ENCODE measurements at regions not wholly inside any gene's neighbourhood (a gene's known extent, or its start where the extent isn't known, plus 50 kb on each side); places are given as distances from the start of the nearest gene placed in this dataset.
"Not testable (repeated sequence)": the region's sequence is repeated elsewhere in the genome, so short reads cannot be mapped to it uniquely, and the experiment has no call there.

GRCh38 chr2:33712674-33713073 lies 113.6 kb upstream of the FAM98A start:
- no peaks in the 10 kb centered on the region for H3K9me3 ChIP-seq (ENCODE audit: control insufficient read depth in 2 of 2, insufficient read depth in 1 of 2, low read depth in 1 of 2, low read length in 1 of 2)
- no peaks in the 10 kb centered on the region for H3K36me3 ChIP-seq (ENCODE audit: control insufficient read depth in 2 of 2, insufficient read depth in 2 of 2, low read length in 1 of 2)
- H3K4me1 ChIP-seq (ENCODE audit: control insufficient read depth in 2 of 2, insufficient read depth in 2 of 2, low read length in 1 of 2): no peaks in the 10 kb centered on the region
- no peak overlapping the region for H3K27ac ChIP-seq (ENCODE audit: low read depth in 2 of 2, low read length in 1 of 2)
- 67 to 90% methylated on average over 3 of the region's 3 CpGs for WGBS, 2 donors
- H3K4me3 ChIP-seq (ENCODE audit: low read depth in 1 of 2, low read length in 2 of 2): no peak overlapping the region
- no peaks in the 10 kb centered on the region for H3K27me3 ChIP-seq (ENCODE audit: control insufficient read depth in 1 of 2, insufficient read depth in 2 of 2, low read length in 2 of 2)

GRCh38 chr2:33709951-33710350 lies 110.9 kb upstream of the FAM98A start:
- H3K4me3 ChIP-seq (ENCODE audit: low read depth in 1 of 2, low read length in 2 of 2): no peak overlapping the region
- 60 to 67% methylated on average over 3 of the region's 3 CpGs for WGBS, 2 donors
- no peak overlapping the region for H3K27ac ChIP-seq (ENCODE audit: low read depth in 2 of 2, low read length in 1 of 2)
- no peaks in the 10 kb centered on the region for H3K4me1 ChIP-seq (ENCODE audit: control insufficient read depth in 2 of 2, insufficient read depth in 2 of 2, low read length in 1 of 2)
- no peaks in the 10 kb centered on the region for H3K27me3 ChIP-seq (ENCODE audit: control insufficient read depth in 1 of 2, insufficient read depth in 2 of 2, low read length in 2 of 2)
- H3K9me3 ChIP-seq (ENCODE audit: control insufficient read depth in 2 of 2, insufficient read depth in 1 of 2, low read depth in 1 of 2, low read length in 1 of 2): no peaks in the 10 kb centered on the region
- H3K36me3 ChIP-seq (ENCODE audit: control insufficient read depth in 2 of 2, insufficient read depth in 2 of 2, low read length in 1 of 2): no peaks in the 10 kb centered on the region

- Histone ChIP-seq H3K27ac (ENCODE audit: low read depth in 2 of 2, low read length in 1 of 2) (no peak overlapping the region), H3K9me3 (ENCODE audit: control insufficient read depth in 2 of 2, insufficient read depth in 1 of 2, low read depth in 1 of 2, low read length in 1 of 2) (no peaks in the 10 kb centered on the region), H3K4me3 (ENCODE audit: low read depth in 1 of 2, low read length in 2 of 2) (no peak overlapping the region), H3K27me3 (ENCODE audit: control insufficient read depth in 1 of 2, insufficient read depth in 2 of 2, low read length in 2 of 2) (no peaks in the 10 kb centered on the region), H3K4me1 (ENCODE audit: control insufficient read depth in 2 of 2, insufficient read depth in 2 of 2, low read length in 1 of 2) (no peaks in the 10 kb centered on the region), H3K36me3 (ENCODE audit: control insufficient read depth in 2 of 2, insufficient read depth in 2 of 2, low read length in 1 of 2) (no peaks in the 10 kb centered on the region)
- WGBS, 2 donors: 78 to 83% methylated on average over 2 of the region's 2 CpGs
Measured at GRCh38 chr2:33707312-33707711, 108.2 kb upstream of the FAM98A start.

GRCh38 chr2:33706410-33706809 lies 107.3 kb upstream of the FAM98A start:
- no peaks in the 10 kb centered on the region for H3K9me3 ChIP-seq (ENCODE audit: control insufficient read depth in 2 of 2, insufficient read depth in 1 of 2, low read depth in 1 of 2, low read length in 1 of 2)

GRCh38 chr2:33704406-33704855 lies 105.3 kb upstream of the FAM98A start:
- Histone ChIP-seq H3K27me3 (ENCODE audit: control insufficient read depth in 1 of 2, insufficient read depth in 2 of 2, low read length in 2 of 2) (no peaks in the 10 kb centered on the region), H3K9me3 (ENCODE audit: control insufficient read depth in 2 of 2, insufficient read depth in 1 of 2, low read depth in 1 of 2, low read length in 1 of 2) (peaks cover 2 to 9% of the 10 kb centered on the region in 2 donors), H3K27ac (ENCODE audit: low read depth in 2 of 2, low read length in 1 of 2) (no peak overlapping the region), H3K4me1 (ENCODE audit: control insufficient read depth in 2 of 2, insufficient read depth in 2 of 2, low read length in 1 of 2) (peaks cover 0 to 3% of the 10 kb centered on the region in 2 donors), H3K4me3 (ENCODE audit: low read depth in 1 of 2, low read length in 2 of 2) (no peak overlapping the region), H3K36me3 (ENCODE audit: control insufficient read depth in 2 of 2, insufficient read depth in 2 of 2, low read length in 1 of 2) (no peaks in the 10 kb centered on the region)
- WGBS, 2 donors: 5 to 6% methylated on average over 1 of the region's 1 CpG

More at GRCh38 chr2:33706410-33706809, 107.3 kb upstream of the FAM98A start:
- no peaks in the 10 kb centered on the region for H3K27me3 ChIP-seq (ENCODE audit: control insufficient read depth in 1 of 2, insufficient read depth in 2 of 2, low read length in 2 of 2)
- no peak overlapping the region for H3K27ac ChIP-seq (ENCODE audit: low read depth in 2 of 2, low read length in 1 of 2)
- no peak overlapping the region for H3K4me3 ChIP-seq (ENCODE audit: low read depth in 1 of 2, low read length in 2 of 2)
- H3K4me1 ChIP-seq (ENCODE audit: control insufficient read depth in 2 of 2, insufficient read depth in 2 of 2, low read length in 1 of 2): no peaks in the 10 kb centered on the region
- 64 to 69% methylated on average over 8 of the region's 8 CpGs for WGBS, 2 donors
- no peaks in the 10 kb centered on the region for H3K36me3 ChIP-seq (ENCODE audit: control insufficient read depth in 2 of 2, insufficient read depth in 2 of 2, low read length in 1 of 2)

- no peaks in the 10 kb centered on the region for H3K27me3 ChIP-seq (ENCODE audit: control insufficient read depth in 1 of 2, insufficient read depth in 2 of 2, low read length in 2 of 2)
- peaks cover 2 to 12% of the 10 kb centered on the region in 2 donors for H3K9me3 ChIP-seq (ENCODE audit: control insufficient read depth in 2 of 2, insufficient read depth in 1 of 2, low read depth in 1 of 2, low read length in 1 of 2)
- H3K4me1 ChIP-seq (ENCODE audit: control insufficient read depth in 2 of 2, insufficient read depth in 2 of 2, low read length in 1 of 2): peaks cover 0 to 3% of the 10 kb centered on the region in 2 donors
- H3K36me3 ChIP-seq (ENCODE audit: control insufficient read depth in 2 of 2, insufficient read depth in 2 of 2, low read length in 1 of 2): no peaks in the 10 kb centered on the region
- no peak overlapping the region for H3K27ac ChIP-seq (ENCODE audit: low read depth in 2 of 2, low read length in 1 of 2)
- H3K4me3 ChIP-seq (ENCODE audit: low read depth in 1 of 2, low read length in 2 of 2): no peak overlapping the region
Measured at GRCh38 chr2:33696234-33696633, 97.1 kb upstream of the FAM98A start.

GRCh38 chr2:33694904-33695303 lies 95.8 kb upstream of the FAM98A start:
- Histone ChIP-seq H3K27me3 (ENCODE audit: control insufficient read depth in 1 of 2, insufficient read depth in 2 of 2, low read length in 2 of 2) (no peaks in the 10 kb centered on the region), H3K9me3 (ENCODE audit: control insufficient read depth in 2 of 2, insufficient read depth in 1 of 2, low read depth in 1 of 2, low read length in 1 of 2) (peaks cover 2 to 3% of the 10 kb centered on the region in 2 donors), H3K36me3 (ENCODE audit: control insufficient read depth in 2 of 2, insufficient read depth in 2 of 2, low read length in 1 of 2) (no peaks in the 10 kb centered on the region), H3K27ac (ENCODE audit: low read depth in 2 of 2, low read length in 1 of 2) (no peak overlapping the region), H3K4me1 (ENCODE audit: control insufficient read depth in 2 of 2, insufficient read depth in 2 of 2, low read length in 1 of 2) (no peaks in the 10 kb centered on the region), H3K4me3 (ENCODE audit: low read depth in 1 of 2, low read length in 2 of 2) (no peak overlapping the region)
- 84 to 90% methylated on average over 1 of the region's 1 CpG for WGBS, 2 donors

GRCh38 chr2:33690686-33691085 lies 91.6 kb upstream of the FAM98A start:
- not testable (repeated sequence) for H3K27ac ChIP-seq (ENCODE audit: low read depth in 2 of 2, low read length in 1 of 2); H3K36me3 ChIP-seq (ENCODE audit: control insufficient read depth in 2 of 2, insufficient read depth in 2 of 2, low read length in 1 of 2); H3K4me1 ChIP-seq (ENCODE audit: control insufficient read depth in 2 of 2, insufficient read depth in 2 of 2, low read length in 1 of 2); H3K4me3 ChIP-seq (ENCODE audit: low read depth in 1 of 2, low read length in 2 of 2); H3K9me3 ChIP-seq (ENCODE audit: control insufficient read depth in 2 of 2, insufficient read depth in 1 of 2, low read depth in 1 of 2, low read length in 1 of 2); H3K27me3 ChIP-seq (ENCODE audit: control insufficient read depth in 1 of 2, insufficient read depth in 2 of 2, low read length in 2 of 2)
- 78 to 84% methylated on average over 1 of the region's 1 CpG for WGBS, 2 donors

GRCh38 chr2:33681364-33681757 lies 82.3 kb upstream of the FAM98A start:
- Histone ChIP-seq H3K4me3 (ENCODE audit: low read depth in 1 of 2, low read length in 2 of 2) (no peak overlapping the region), H3K27me3 (ENCODE audit: control insufficient read depth in 1 of 2, insufficient read depth in 2 of 2, low read length in 2 of 2) (no peaks in the 10 kb centered on the region), H3K36me3 (ENCODE audit: control insufficient read depth in 2 of 2, insufficient read depth in 2 of 2, low read length in 1 of 2) (no peaks in the 10 kb centered on the region), H3K9me3 (ENCODE audit: control insufficient read depth in 2 of 2, insufficient read depth in 1 of 2, low read depth in 1 of 2, low read length in 1 of 2) (no peaks in the 10 kb centered on the region), H3K27ac (ENCODE audit: low read depth in 2 of 2, low read length in 1 of 2) (no peak overlapping the region), H3K4me1 (ENCODE audit: control insufficient read depth in 2 of 2, insufficient read depth in 2 of 2, low read length in 1 of 2) (no peaks in the 10 kb centered on the region)
- 6 to 8% methylated on average over 1 of the region's 1 CpG for WGBS, 2 donors

GRCh38 chr2:33680644-33681363 lies 81.7 kb upstream of the FAM98A start:
- H3K36me3 ChIP-seq (ENCODE audit: control insufficient read depth in 2 of 2, insufficient read depth in 2 of 2, low read length in 1 of 2): no peaks in the 10 kb centered on the region
- no peak overlapping the region for H3K27ac ChIP-seq (ENCODE audit: low read depth in 2 of 2, low read length in 1 of 2)
- WGBS, 2 donors: 54 to 61% methylated on average over 12 of the region's 12 CpGs
- no peak overlapping the region for H3K4me3 ChIP-seq (ENCODE audit: low read depth in 1 of 2, low read length in 2 of 2)
- H3K27me3 ChIP-seq (ENCODE audit: control insufficient read depth in 1 of 2, insufficient read depth in 2 of 2, low read length in 2 of 2): no peaks in the 10 kb centered on the region
- H3K9me3 ChIP-seq (ENCODE audit: control insufficient read depth in 2 of 2, insufficient read depth in 1 of 2, low read depth in 1 of 2, low read length in 1 of 2): no peaks in the 10 kb centered on the region
- H3K4me1 ChIP-seq (ENCODE audit: control insufficient read depth in 2 of 2, insufficient read depth in 2 of 2, low read length in 1 of 2): no peaks in the 10 kb centered on the region
